ENCODE measurements at regions not wholly inside any gene's neighbourhood (a gene's known extent, or its start where the extent isn't known, plus 50 kb on each side); places are given as distances from the start of the nearest gene placed in this dataset.
"Not testable (repeated sequence)": the region's sequence is repeated elsewhere in the genome, so short reads cannot be mapped to it uniquely, and the experiment has no call there.

- no peak for DNase-seq (ENCODE audit: low read depth, low spot score)
- Histone ChIP-seq H3K4me3 (no peak overlapping the region), H3K9me3 (ENCODE audit: low read depth, low read length) (no peaks in the 10 kb centered on the region), H3K9ac (ENCODE audit: insufficient read length) (no peak overlapping the region), H3K36me3 (ENCODE audit: insufficient read depth, low read length) (no peaks in the 10 kb centered on the region), H3K27ac (no peak overlapping the region)
- no peak for TF ChIP-seq FOXP2 (optimal IDR thresholded peaks at IDR 0.05; ENCODE audit: control extremely low read depth, extremely low read length, insufficient read depth)
- TF ChIP-seq EZH2 (IDR thresholded peaks at IDR 0.05) = no peak
- no peak for TF ChIP-seq POLR2AphosphoS5 (IDR thresholded peaks at IDR 0.05; ENCODE audit: borderline replicate concordance, low read depth, low read length)
Observed at GRCh38 chr4:94032754-94033153, 174.9 kb upstream of the SMARCAD1 start.

- Histone ChIP-seq H3K36me3 (ENCODE audit: insufficient read depth, low read length) (no peaks in the 10 kb centered on the region), H3K9me3 (ENCODE audit: low read depth, low read length) (no peaks in the 10 kb centered on the region), H3K9ac (ENCODE audit: insufficient read length) (no peak overlapping the region), H3K27ac (no peak overlapping the region), H3K4me3 (no peak overlapping the region)
- DNase-seq (ENCODE audit: low read depth, low spot score) = no peak
- TF ChIP-seq FOXP2 (optimal IDR thresholded peaks at IDR 0.05; ENCODE audit: control extremely low read depth, extremely low read length, insufficient read depth) = no peak
- no peak for TF ChIP-seq EZH2 (IDR thresholded peaks at IDR 0.05)
- TF ChIP-seq POLR2AphosphoS5 (IDR thresholded peaks at IDR 0.05; ENCODE audit: borderline replicate concordance, low read depth, low read length) = no peak
Observed at GRCh38 chr4:94036964-94037363, 170.7 kb upstream of the SMARCAD1 start.

GRCh38 chr4:94038195-94038594 is 169.5 kb upstream of the SMARCAD1 start:
- Histone ChIP-seq H3K9ac (ENCODE audit: insufficient read length) (no peak overlapping the region), H3K9me3 (ENCODE audit: low read depth, low read length) (no peaks in the 10 kb centered on the region), H3K27ac (no peak overlapping the region), H3K4me3 (no peak overlapping the region), H3K36me3 (ENCODE audit: insufficient read depth, low read length) (no peaks in the 10 kb centered on the region)
- TF ChIP-seq FOXP2 (optimal IDR thresholded peaks at IDR 0.05; ENCODE audit: control extremely low read depth, extremely low read length, insufficient read depth) (no peak), EZH2 (IDR thresholded peaks at IDR 0.05) (no peak), POLR2AphosphoS5 (IDR thresholded peaks at IDR 0.05; ENCODE audit: borderline replicate concordance, low read depth, low read length) (no peak)
- no peak for DNase-seq (ENCODE audit: low read depth, low spot score)

GRCh38 chr4:94039226-94039625 is 168.4 kb upstream of the SMARCAD1 start:
- H3K9me3 ChIP-seq (ENCODE audit: low read depth, low read length) = no peaks in the 10 kb centered on the region
- H3K9ac ChIP-seq (ENCODE audit: insufficient read length) = no peak overlapping the region
- no peak overlapping the region for H3K4me3 ChIP-seq
- TF ChIP-seq POLR2AphosphoS5 (IDR thresholded peaks at IDR 0.05; ENCODE audit: borderline replicate concordance, low read depth, low read length) (no peak), EZH2 (IDR thresholded peaks at IDR 0.05) (no peak), FOXP2 (optimal IDR thresholded peaks at IDR 0.05; ENCODE audit: control extremely low read depth, extremely low read length, insufficient read depth) (no peak)
- no peaks in the 10 kb centered on the region for H3K36me3 ChIP-seq (ENCODE audit: insufficient read depth, low read length)
- H3K27ac ChIP-seq = no peak overlapping the region
- no peak for DNase-seq (ENCODE audit: low read depth, low spot score)

- not testable (repeated sequence) for H3K9ac ChIP-seq (ENCODE audit: insufficient read length); H3K9me3 ChIP-seq (ENCODE audit: low read depth, low read length); DNase-seq (ENCODE audit: low read depth, low spot score); H3K4me3 ChIP-seq; H3K27ac ChIP-seq; H3K36me3 ChIP-seq (ENCODE audit: insufficient read depth, low read length)
Observed at GRCh38 chr4:94044471-94044870, 163.2 kb upstream of the SMARCAD1 start.

GRCh38 chr4:94063084-94063483 is 144.6 kb upstream of the SMARCAD1 start:
- Histone ChIP-seq H3K9ac (ENCODE audit: insufficient read length) (no peak overlapping the region), H3K36me3 (ENCODE audit: insufficient read depth, low read length) (no peaks in the 10 kb centered on the region), H3K4me3 (no peak overlapping the region), H3K27ac (no peak overlapping the region), H3K9me3 (ENCODE audit: low read depth, low read length) (no peaks in the 10 kb centered on the region)
- TF ChIP-seq EZH2 (IDR thresholded peaks at IDR 0.05) (no peak), FOXP2 (optimal IDR thresholded peaks at IDR 0.05; ENCODE audit: control extremely low read depth, extremely low read length, insufficient read depth) (no peak), POLR2AphosphoS5 (IDR thresholded peaks at IDR 0.05; ENCODE audit: borderline replicate concordance, low read depth, low read length) (no peak)
- no peak for DNase-seq (ENCODE audit: low read depth, low spot score)

- Histone ChIP-seq H3K9ac (ENCODE audit: insufficient read length) (no peak overlapping the region), H3K27ac (peak overlapping the region; percentile 50; the same call in 1 of the 2 replicates), H3K36me3 (ENCODE audit: insufficient read depth, low read length) (no peaks in the 10 kb centered on the region), H3K9me3 (ENCODE audit: low read depth, low read length) (no peaks in the 10 kb centered on the region), H3K4me3 (peak overlapping the region; percentile 10)
- no peak for DNase-seq (ENCODE audit: low read depth, low spot score)
- TF ChIP-seq EZH2 (IDR thresholded peaks at IDR 0.05) (no peak), POLR2AphosphoS5 (IDR thresholded peaks at IDR 0.05; ENCODE audit: borderline replicate concordance, low read depth, low read length) (no peak), FOXP2 (optimal IDR thresholded peaks at IDR 0.05; ENCODE audit: control extremely low read depth, extremely low read length, insufficient read depth) (no peak)
Observed at GRCh38 chr4:94068753-94069719, 138.6 kb upstream of the SMARCAD1 start.

- no peak for DNase-seq (ENCODE audit: low read depth, low spot score)
- Histone ChIP-seq H3K4me3 (no peak overlapping the region), H3K9ac (ENCODE audit: insufficient read length) (no peak overlapping the region), H3K36me3 (ENCODE audit: insufficient read depth, low read length) (no peaks in the 10 kb centered on the region), H3K27ac (no peak overlapping the region), H3K9me3 (ENCODE audit: low read depth, low read length) (no peaks in the 10 kb centered on the region; the same call in 1 of the 2 replicates)
- TF ChIP-seq FOXP2 (optimal IDR thresholded peaks at IDR 0.05; ENCODE audit: control extremely low read depth, extremely low read length, insufficient read depth) (no peak), POLR2AphosphoS5 (IDR thresholded peaks at IDR 0.05; ENCODE audit: borderline replicate concordance, low read depth, low read length) (no peak), EZH2 (IDR thresholded peaks at IDR 0.05) (no peak)
Observed at GRCh38 chr4:94076498-94076897, 131.2 kb upstream of the SMARCAD1 start.

Data from SK-N-MC (cell line).